OCI-LY3 (cell line): ENCODE measurements at regions not wholly inside any gene's neighbourhood (a gene's known extent, or its start where the extent isn't known, plus 50 kb on each side); places are given as distances from the start of the nearest gene placed in this dataset.
"Not testable (repeated sequence)": the region's sequence is repeated elsewhere in the genome, so short reads cannot be mapped to it uniquely, and the experiment has no call there.

ENCODE experiments used
- CTCF ChIP-seq: fragments of 200-600, 300-600 bp; sonication (generic); IDR thresholded peaks from 2 replicates; pipeline ENCODE4 v1.5.1; 2014; ENCODE audit warnings: antibody characterized with exemption, low read length, low read depth
- EZH2phosphoT487 ChIP-seq: fragments of 200-600 bp; shearing (Covaris generic); IDR thresholded peaks from 2 replicates; pipeline ENCODE4 v1.6.1; 2018; ENCODE audit warnings: antibody characterized with exemption, mixed run types, low read depth

- TF ChIP-seq CTCF, EZH2phosphoT487: not testable (repeated sequence)
These were observed 70.2 kb downstream of the ZNF726 start for GRCh38 chr19:23984911-23985310.
